Activated CD8-positive, alpha-beta T cell treated with anti-CD3 and anti-CD28 coated beads for 36 hours (primary cell): ENCODE measurements at regions not wholly inside any gene's neighbourhood (a gene's known extent, or its start where the extent isn't known, plus 50 kb on each side); places are given as distances from the start of the nearest gene placed in this dataset.
"Not testable (repeated sequence)": the region's sequence is repeated elsewhere in the genome, so short reads cannot be mapped to it uniquely, and the experiment has no call there.

Source experiments
- ATAC-seq: fragments of 200-7000 bp; cut with Tn5 transposase; one replicate; pipeline ENCODE4 v1.10.0; 2021; ENCODE audit warnings: mild to moderate bottlenecking, moderate library complexity
- CTCF ChIA-PET: fragments of 350-600 bp; sonication (Branson Sonifier 250); formaldehyde crosslinking; loops from one replicate; lab custom pipeline; 2021; ENCODE audit warnings: antibody characterized with exemption; lab: Charles Lee
- POLR2A ChIA-PET: fragments of 350-600 bp; sonication (Branson Sonifier 250); formaldehyde crosslinking; loops from one replicate; lab custom pipeline; 2021; ENCODE audit warnings: antibody characterized with exemption; lab: Charles Lee
- DNase-seq: peaks from one replicate; pipeline ENCODE4 v3.0.0-alpha.2; 2020
- H3K27ac Mint-ChIP-seq: one replicate; pipeline ENCODE4 v1.8.0; 2021; ENCODE audit warnings: mild to moderate bottlenecking, mixed read lengths
- H3K27me3 Mint-ChIP-seq: one replicate; pipeline ENCODE4 v1.8.0; 2021; ENCODE audit warnings: mixed read lengths
- H3K36me3 Mint-ChIP-seq: one replicate; pipeline ENCODE4 v1.8.0; 2021; ENCODE audit warnings: low read depth, mixed read lengths
- H3K4me1 Mint-ChIP-seq: one replicate; pipeline ENCODE4 v1.8.0; 2021; ENCODE audit warnings: low read depth, mixed read lengths
- H3K4me3 Mint-ChIP-seq: one replicate; pipeline ENCODE4 v1.8.0; 2021; ENCODE audit warnings: mild to moderate bottlenecking, moderate library complexity, mixed read lengths
- H3K9me3 Mint-ChIP-seq: one replicate; pipeline ENCODE4 v1.8.0; 2021; ENCODE audit warnings: mixed read lengths
- CTCF ChIP-seq: fragments of 200-600 bp; IDR thresholded peaks from one replicate; pipeline ENCODE4 v1.8.0; 2022; ENCODE audit warnings: antibody characterized with exemption, mild to moderate bottlenecking
- intact Hi-C: fragments of 100-400 bp; cut with micrococcal nuclease; formaldehyde crosslinking; loops from one replicate; pipeline ENCODE4 v1.10.0; 2022

DNA sequence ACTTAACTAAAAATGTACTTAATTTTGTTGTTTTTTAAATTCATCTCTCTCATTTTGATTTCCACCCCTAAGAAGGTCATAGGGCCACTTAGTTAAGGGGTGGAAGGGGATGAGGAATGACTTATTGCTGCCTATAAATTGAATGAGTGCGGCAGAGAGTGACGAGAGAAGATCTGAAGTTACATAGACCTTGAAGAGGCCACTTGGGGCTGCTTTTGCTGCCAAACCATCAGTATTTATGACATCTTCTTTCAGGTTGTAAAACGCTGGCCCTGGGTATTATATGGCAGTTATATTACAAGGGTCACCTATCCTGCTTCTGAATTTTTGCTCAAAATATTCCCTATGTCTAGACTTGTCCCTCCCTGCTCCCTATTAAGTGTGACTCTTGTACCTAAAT, 119.6 kb upstream of the RIMS1 start:
- H3K36me3 Mint-ChIP-seq = no peaks in the 10 kb centered on the region
- TF ChIP-seq CTCF = no peak
- no peak for ATAC-seq
- H3K27ac Mint-ChIP-seq = no peak overlapping the region
- H3K4me1 Mint-ChIP-seq = no peaks in the 10 kb centered on the region
- intact Hi-C loops = no loop called here
- H3K9me3 Mint-ChIP-seq = no peaks in the 10 kb centered on the region
- no peaks in the 10 kb centered on the region for H3K27me3 Mint-ChIP-seq
- ChIA-PET POLR2A (no interaction called here), CTCF (no interaction called here)
- H3K4me3 Mint-ChIP-seq = no peak overlapping the region
- DNase-seq = no peak

GRCh38 chr6:71768356-71768755, 118.0 kb upstream of the RIMS1 start:
- CTCF ChIA-PET = no interaction called here
- H3K4me3 Mint-ChIP-seq = no peak overlapping the region
- H3K36me3 Mint-ChIP-seq = no peaks in the 10 kb centered on the region
- intact Hi-C loops = no loop called here
- POLR2A ChIA-PET = no interaction called here
- no peak for DNase-seq
- H3K27ac Mint-ChIP-seq = no peak overlapping the region
- H3K4me1 Mint-ChIP-seq = no peaks in the 10 kb centered on the region
- no peaks in the 10 kb centered on the region for H3K9me3 Mint-ChIP-seq
- peaks cover 1% of the 10 kb centered on the region for H3K27me3 Mint-ChIP-seq
- no peak for ATAC-seq
- TF ChIP-seq CTCF = no peak

GRCh38 chr6:71808865-71809264, 77.5 kb upstream of the RIMS1 start:
- CTCF ChIA-PET = no interaction called here

GRCh38 chr6:71810880-71811279, 75.5 kb upstream of the RIMS1 start:
- no peak overlapping the region for H3K27ac Mint-ChIP-seq
- ATAC-seq = no peak
- POLR2A ChIA-PET = no interaction called here

More at GRCh38 chr6:71808865-71809264, 77.5 kb upstream of the RIMS1 start:
- peaks cover 1% of the 10 kb centered on the region for H3K36me3 Mint-ChIP-seq
- H3K27me3 Mint-ChIP-seq = no peaks in the 10 kb centered on the region
- no peak overlapping the region for H3K27ac Mint-ChIP-seq
- DNase-seq (no peak), ATAC-seq (no peak)
- intact Hi-C loops = no loop called here
- POLR2A ChIA-PET = no interaction called here
- H3K4me1 Mint-ChIP-seq = no peaks in the 10 kb centered on the region
- H3K9me3 Mint-ChIP-seq = peaks cover 22% of the 10 kb centered on the region
- no peak for TF ChIP-seq CTCF
- no peak overlapping the region for H3K4me3 Mint-ChIP-seq

DNA sequence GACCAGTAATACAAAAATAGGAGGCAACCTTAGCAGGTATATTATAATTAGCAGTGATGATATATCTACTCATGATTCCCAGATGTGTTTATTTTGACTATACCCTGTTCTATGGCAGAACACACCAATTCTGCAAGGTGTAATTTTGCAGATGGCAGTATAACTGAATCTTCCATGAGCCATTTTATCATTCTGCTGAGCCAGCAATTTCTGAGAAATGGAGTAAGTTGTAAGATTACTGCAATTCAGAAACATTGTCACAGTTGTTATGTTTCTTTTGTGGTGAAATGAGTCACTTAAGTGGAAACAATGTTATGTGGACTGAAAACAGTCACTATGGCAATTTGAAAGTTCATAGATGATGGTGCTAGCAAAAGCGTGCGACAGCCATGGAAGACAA, 63.7 kb upstream of the RIMS1 start:
- no peaks in the 10 kb centered on the region for H3K27me3 Mint-ChIP-seq
- ChIA-PET CTCF (no interaction called here), POLR2A (no interaction called here)
- no peak overlapping the region for H3K27ac Mint-ChIP-seq
- no peak overlapping the region for H3K4me3 Mint-ChIP-seq
- peaks cover 14% of the 10 kb centered on the region for H3K9me3 Mint-ChIP-seq
- no peak for TF ChIP-seq CTCF
- no peak for ATAC-seq
- DNase-seq = no peak
- H3K4me1 Mint-ChIP-seq = no peaks in the 10 kb centered on the region
- intact Hi-C loops = no loop called here
- H3K36me3 Mint-ChIP-seq = no peaks in the 10 kb centered on the region

More at GRCh38 chr6:71810880-71811279, 75.5 kb upstream of the RIMS1 start:
- Mint-ChIP-seq H3K27me3 (no peaks in the 10 kb centered on the region), H3K9me3 (peaks cover 27% of the 10 kb centered on the region), H3K36me3 (peaks cover 1% of the 10 kb centered on the region), H3K4me3 (no peak overlapping the region), H3K4me1 (no peaks in the 10 kb centered on the region)
- intact Hi-C loops = no loop called here
- DNase-seq = no peak
- CTCF ChIA-PET = no interaction called here
- no peak for TF ChIP-seq CTCF

DNA sequence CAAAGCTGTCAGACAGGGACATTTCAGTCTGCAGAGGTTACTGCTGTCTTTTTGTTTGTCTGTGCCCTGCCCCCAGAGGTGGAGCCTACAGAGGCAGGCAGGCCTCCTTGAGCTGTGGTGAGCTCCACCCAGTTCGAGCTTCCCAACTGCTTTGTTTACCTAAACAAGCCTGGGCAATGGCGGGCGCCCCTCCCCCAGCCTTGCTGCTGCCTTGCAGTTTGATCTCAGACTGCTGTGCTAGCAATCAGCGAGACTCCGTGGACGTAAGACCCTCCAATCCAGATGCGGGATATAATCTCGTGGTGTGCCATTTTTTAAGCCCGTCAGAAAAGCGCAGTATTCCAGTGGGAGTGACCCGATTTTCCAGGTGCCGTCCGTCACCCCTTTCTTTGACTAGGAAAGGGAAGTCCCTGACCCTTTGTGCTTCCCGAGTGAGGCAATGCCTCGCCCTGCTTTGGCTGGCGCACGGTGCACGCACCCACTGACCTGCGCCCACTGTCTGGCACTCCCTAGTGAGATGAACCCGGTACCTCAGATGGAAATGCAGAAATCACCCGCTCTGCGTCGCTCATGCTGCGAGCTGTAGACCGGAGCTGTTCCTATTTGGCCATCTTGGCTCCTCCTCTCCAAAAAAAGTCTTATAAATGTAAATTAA, 54.1 kb upstream of the RIMS1 start:
- intact Hi-C loops, POLR2A ChIA-PET, DNase-seq, H3K36me3 Mint-ChIP-seq, H3K4me3 Mint-ChIP-seq, H3K4me1 Mint-ChIP-seq, H3K27ac Mint-ChIP-seq, H3K27me3 Mint-ChIP-seq, ATAC-seq, CTCF ChIA-PET: not testable (repeated sequence)
- peaks cover 11% of the 10 kb centered on the region for H3K9me3 Mint-ChIP-seq
